ENCODE measurements at regions not wholly inside any gene's neighbourhood (a gene's known extent, or its start where the extent isn't known, plus 50 kb on each side); places are given as distances from the start of the nearest gene placed in this dataset.
A peak's percentile ranks its signal among the peaks of the same experiment; 100 is the strongest.
"Not testable (repeated sequence)": the region's sequence is repeated elsewhere in the genome, so short reads cannot be mapped to it uniquely, and the experiment has no call there.

- DNase-seq: no peak
Observed at GRCh38 chr17:71168053-71168741, 952.6 kb upstream of the SOX9 start.

GRCh38 chr17:71170070-71170469 lies 950.8 kb upstream of the SOX9 start:
- DNase-seq: no peak

DNA sequence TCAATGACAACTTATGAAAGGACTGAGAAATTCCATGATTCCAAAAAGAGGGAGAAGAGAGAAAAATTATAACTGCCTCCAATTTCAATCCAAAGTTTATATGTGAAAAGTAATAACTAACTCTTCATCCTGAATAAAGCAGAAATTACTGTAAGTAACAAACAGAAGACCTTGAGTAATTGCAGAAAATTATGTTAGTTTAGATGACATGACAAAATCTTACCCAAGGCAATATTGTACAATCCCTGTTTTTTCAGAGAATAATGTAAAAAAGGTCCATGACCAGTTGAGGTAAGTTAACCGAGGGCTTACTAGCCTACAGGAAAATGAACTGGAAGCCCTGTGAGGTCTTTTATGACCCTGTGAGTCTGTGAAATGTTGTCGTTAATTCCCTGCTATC lies 949.5 kb upstream of the SOX9 start:
- no peak for DNase-seq

DNA sequence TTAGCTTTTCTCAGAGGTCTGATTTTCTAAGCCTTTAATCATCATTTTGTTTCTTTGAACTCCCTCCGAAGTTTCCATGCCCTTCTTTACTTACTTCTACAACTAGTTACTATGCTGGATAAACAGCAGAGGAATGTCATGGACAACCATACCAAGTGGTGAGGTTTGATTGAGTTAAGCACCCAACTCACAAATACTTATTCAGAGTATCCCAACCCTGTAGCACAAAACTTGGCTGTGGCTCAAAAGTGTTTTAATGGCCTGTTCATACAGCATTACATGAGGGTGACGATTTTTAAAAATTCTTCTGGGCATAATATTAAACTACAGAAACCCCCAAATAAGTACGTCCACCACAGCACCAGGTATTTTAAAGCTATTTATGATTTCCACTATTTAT lies 946.8 kb upstream of the SOX9 start:
- no peak for DNase-seq

DNA sequence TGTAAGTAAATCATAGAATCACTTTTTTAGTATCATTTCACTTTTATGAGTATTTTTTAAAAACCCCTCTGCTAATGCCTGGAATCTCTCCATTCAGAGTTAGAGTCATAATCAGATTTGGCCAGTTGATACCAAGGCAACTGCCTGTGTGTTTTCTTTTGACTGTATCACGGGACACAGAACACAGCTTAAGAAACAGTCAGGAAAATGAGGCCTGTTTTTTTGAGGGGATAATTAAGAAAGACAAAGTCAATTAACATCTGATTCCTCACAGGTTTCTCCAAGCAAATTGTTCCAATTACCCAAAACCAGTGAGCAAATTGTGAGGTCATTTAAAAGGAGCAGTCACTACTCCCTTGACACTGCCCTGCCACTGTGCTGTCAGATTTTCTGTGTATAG lies 944.5 kb upstream of the SOX9 start:
- no peak for DNase-seq

DNA sequence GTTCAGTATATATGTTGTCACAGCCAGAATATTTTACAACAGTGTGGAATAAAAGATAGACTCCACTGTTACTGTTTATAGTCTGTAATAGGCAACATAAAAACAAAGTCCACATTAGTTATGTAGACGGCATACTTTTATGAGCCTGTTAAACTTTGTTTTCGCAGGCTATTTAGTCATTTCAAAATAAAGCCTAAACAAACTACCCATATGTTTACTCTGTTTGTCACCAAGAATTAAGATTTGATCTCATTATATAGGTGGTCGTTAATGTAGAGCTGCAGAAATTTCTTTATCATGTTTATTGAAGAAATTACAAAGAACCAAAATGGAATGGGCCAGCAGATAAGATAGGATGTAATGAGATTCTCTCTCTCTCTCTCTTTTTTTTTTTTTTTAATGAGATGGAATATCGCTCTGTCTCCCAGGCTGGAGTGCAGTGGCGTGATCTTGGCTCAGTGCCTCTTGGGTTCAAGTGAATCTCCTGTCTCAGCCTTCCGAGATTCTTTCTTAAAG lies 943.8 kb upstream of the SOX9 start:
- DNase-seq: no peak

- DNase-seq: peak; percentile 25
Observed at GRCh38 chr17:71180801-71181385, 939.9 kb upstream of the SOX9 start.

GRCh38 chr17:71183066-71183660 lies 937.7 kb upstream of the SOX9 start:
- DNase-seq: no peak

DNA sequence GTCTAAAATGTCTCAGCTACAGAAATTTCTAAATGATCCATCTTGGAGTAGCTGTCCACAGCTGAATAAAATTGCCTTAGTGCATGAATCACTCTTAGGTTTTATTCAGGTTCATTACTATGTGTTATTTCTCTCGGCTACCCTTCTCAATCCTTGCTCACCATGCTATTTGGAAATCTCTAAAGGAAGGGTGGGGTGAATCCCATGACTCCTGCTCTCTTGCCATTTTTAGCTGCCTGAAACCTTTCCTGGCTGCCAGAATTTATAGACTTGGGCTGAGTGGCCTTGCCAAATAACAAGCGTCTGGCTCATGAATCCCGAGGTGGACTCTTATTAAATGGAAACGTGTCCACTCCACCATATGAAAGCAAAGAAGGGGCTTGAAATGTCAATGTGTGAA lies 936.1 kb upstream of the SOX9 start:
- no peak for DNase-seq

DNA sequence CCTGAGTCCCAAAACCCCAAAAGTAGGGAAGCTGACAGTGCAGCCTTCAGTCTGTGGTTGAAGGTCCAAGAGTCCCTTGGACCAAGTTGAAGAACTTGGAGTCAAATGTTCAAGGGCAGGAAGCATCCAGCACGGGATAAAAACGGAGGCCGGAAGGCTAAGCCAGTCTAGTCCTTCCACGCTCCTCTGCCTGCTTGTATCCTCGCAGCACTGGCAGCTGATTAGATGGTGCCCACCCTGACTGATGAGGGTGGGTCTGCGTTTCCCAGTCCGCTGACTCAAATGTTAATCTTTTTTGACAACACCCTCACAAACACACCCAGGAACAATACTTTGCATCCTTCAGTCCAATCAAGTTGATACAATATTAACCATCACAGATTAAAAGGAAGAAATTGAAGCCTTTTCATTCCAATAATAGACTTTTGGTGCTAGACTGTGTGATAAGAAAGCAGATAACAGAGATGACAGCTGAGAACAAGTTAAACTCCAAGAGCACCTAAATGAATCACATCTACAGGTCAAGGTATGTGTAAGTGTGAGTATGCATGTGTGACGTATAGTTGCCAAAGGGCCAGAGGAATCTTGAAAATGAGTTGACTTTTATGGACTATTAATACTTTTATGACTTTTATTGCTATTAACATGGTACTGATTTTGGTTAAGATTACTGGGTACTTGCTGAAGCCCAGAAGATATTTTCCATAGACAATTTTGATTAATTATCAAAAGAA lies 933.5 kb upstream of the SOX9 start:
- DNase-seq: no peak

DNA sequence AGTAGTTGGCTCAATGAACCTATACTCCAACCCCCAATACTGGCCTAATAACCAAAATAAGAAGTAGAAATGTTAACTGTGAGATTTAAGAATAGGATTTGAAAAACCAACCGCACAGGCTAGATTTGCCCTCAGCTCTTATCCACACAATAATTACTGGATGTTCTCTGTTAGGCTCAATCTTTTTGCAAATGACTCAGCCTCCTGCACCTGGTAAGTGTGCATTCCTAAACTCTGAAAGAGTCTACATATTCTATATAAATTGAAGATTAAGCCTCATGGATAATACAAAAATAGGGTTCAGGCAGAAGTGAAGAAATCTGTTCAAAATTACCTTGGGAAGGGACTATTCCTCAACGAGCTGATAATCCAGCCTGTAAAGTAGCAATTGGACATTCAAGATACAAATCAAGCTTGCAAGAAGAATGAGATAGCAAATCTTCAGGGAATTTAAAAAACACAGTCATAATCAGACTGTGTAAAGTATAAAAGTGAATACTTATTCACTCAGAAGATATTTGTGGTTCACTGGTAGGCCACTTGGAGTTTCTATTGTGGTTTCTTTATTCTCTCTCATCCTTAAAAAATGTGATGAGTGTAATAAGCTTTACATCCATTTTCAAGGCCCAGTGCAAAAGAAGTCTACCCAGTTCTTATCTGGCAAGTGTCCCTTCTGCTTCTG lies 931.9 kb upstream of the SOX9 start:
- peak; percentile 92 for DNase-seq

GRCh38 chr17:71189493-71189831 lies 931.4 kb upstream of the SOX9 start:
- no peak for DNase-seq

- DNase-seq: no peak
Observed at GRCh38 chr17:71192039-71192555, 928.7 kb upstream of the SOX9 start.

DNA sequence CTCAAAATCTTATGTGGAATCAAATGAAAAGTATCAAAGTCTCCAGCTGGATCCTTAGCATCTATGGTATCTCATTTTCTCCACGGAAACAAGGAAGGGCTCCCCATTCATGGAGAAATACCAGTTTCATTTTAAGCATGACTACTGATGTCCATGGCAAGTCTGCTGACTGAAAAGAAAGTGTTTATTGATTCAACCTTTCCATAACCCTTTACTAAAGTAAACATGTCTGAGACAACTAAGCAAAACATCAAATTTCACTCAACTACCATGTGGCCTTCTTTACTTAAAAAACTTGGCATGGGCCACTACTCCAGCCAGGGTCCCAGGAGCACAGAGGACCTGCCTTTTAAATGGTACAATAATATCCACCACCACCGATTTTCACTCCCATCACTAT lies 928.0 kb upstream of the SOX9 start:
- DNase-seq: no peak

- no peak for DNase-seq
Observed at GRCh38 chr17:71200597-71200996, 920.2 kb upstream of the SOX9 start.

- no peak for DNase-seq
Observed at GRCh38 chr17:71201639-71202038, 919.2 kb upstream of the SOX9 start.

- DNase-seq: no peak
Observed at GRCh38 chr17:71202449-71202848, 918.4 kb upstream of the SOX9 start.

- DNase-seq: no peak
Observed at GRCh38 chr17:71203953-71204352, 916.9 kb upstream of the SOX9 start.

DNA sequence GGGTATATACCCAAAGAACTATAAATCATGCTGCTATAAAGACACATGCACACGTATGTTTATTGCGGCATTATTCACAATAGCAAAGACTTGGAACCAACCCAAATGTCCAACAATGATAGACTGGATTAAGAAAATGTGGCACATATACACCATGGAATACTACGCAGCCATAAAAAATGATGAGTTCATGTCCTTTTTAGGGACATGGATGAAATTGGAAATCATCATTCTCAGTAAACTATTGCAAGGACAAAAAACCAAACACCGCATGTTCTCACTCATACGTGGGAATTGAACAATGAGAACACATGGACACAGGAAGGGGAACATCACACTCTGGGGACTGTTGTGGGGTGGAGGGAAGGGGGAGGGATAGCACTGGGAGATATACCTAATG lies 914.9 kb upstream of the SOX9 start:
- DNase-seq: not testable (repeated sequence)

GRCh38 chr17:71208111-71208704 lies 912.6 kb upstream of the SOX9 start:
- DNase-seq: peak; percentile 44

DNA sequence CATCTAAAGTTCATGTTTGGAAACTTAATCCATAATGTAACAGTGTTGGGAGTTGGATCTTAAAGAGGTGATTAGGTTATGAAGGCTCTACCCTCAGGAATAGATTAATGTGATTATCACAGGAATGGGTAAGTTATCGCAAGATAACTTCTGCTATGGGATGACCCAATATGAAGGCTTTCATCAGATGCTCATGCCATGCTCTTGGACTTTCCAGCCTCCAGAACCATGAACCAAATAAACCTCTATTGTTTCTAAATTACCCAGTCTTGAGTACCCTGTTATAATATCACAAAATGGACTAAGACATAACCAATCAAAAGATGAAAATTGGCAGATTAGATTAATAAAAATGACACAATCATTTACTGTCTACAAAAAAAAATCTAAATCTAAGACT lies 906.9 kb upstream of the SOX9 start:
- DNase-seq: no peak

GRCh38 chr17:71217769-71218168 lies 903.1 kb upstream of the SOX9 start:
- DNase-seq: no peak

All from fibroblast of skin of back (primary cell).